G401 (cell line): ENCODE measurements at regions not wholly inside any gene's neighbourhood (a gene's known extent, or its start where the extent isn't known, plus 50 kb on each side); places are given as distances from the start of the nearest gene placed in this dataset.

ENCODE experiments used
- DNase-seq: peaks from one replicate; pipeline ENCODE4 v3.0.0-alpha.2; 2015; ENCODE audit warnings: low spot score
- in situ Hi-C: cut with HindIII; loops from 2 replicates; pipeline ENCODE4 v1.10.0; 2016; ENCODE audit warnings: low sequenced_read_pairs, mixed read lengths

DNA sequence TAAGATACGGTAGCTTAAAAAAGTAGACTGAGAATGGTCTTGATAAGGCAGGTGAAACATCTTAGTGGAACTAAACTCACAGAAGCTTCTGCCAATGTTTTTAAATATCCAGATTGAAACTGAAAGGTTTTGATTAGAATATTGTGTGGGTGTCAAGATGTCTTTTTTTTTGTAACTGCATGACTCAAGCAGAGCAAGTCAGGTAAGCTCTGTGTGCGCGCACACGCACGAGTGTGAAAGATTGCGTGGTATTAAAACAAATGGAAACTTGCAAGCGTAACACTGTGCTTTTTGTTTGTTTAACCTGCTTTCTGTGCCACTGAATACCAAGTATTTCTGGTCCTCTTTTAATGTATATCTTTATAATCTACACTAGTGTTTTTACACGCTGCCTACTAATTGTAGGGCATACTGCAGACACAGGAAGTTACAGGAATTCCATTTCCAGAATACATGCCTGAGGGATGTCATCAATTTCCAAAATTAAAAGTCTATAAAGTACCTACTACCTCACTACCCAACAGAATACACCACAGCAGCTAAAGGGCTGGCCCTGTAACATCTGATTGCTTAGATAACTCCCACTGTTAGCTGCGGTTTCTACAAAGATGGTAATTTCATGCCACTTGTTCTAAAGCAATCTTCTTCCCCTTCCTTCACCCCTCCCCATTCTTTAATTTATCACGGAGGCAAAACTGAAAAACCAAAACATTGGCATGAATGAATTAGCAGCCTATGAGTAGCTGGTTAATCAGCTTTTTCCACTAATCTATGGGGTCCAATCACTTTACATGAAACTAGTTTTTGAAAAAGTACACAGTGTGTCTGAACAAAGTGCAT, 472.8 kb downstream of the SHQ1 start:
- DNase-seq = no peak
- in situ Hi-C loops = no loop called here

DNA sequence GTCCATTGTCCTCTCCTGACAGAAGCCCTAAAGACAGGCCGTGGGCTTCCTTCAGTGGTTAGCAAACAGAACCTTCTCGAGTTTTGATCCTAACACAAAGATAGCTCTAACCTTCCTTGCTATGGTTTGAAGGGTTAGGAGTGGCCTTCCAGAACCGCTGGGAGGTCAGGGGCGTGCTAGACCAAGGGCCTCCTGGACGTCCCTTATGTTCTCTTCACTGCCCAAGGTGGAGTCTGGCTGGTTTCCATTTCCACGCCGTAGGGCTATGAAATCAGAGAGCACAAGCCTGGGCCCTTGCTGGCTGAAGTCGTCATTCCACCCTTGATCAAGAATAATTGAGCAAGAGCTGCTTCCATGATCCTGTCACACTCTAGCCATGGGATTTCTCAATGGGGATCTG, 475.1 kb downstream of the SHQ1 start:
- in situ Hi-C loops = no loop called here
- no peak for DNase-seq

DNA sequence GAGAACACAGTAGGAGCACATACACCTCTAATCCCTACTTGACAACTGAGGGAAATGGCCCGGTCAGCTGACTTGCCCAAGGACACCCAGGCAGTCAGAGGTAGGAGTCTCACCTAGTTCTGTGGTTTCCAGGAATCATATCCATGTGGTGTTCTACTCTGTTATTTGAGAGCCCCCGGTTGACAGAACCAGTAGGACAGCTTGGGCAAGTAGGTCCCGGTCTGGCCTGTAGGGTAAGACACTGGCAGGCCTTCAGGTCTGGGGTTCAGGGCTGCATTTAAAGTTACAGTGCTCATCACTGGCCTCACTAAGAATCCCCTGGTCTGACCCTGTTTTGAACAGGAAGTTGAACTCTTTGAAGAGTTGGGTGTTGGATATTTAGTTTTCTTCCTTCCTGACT, 476.1 kb downstream of the SHQ1 start:
- DNase-seq = no peak
- in situ Hi-C loops = no loop called here

DNA sequence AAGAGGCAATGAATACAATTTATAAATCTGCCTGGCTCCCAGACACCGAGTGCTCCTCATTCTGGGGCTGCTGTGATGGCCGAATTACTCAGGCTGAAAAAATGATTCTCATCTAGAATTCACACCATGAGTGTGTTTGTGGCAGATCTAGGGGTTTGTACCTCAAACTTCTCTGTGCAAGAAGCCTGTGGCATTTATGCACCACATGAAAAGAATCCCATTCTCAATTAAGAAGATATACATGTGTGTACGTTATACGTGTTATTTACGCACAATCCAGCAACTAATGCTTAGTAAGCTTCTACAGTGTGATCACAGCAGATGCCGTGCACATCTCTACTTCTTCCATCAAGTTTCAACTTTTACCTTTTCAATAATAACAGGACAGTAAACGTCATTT, 476.8 kb downstream of the SHQ1 start:
- DNase-seq = no peak
- in situ Hi-C loops = no loop called here

DNA sequence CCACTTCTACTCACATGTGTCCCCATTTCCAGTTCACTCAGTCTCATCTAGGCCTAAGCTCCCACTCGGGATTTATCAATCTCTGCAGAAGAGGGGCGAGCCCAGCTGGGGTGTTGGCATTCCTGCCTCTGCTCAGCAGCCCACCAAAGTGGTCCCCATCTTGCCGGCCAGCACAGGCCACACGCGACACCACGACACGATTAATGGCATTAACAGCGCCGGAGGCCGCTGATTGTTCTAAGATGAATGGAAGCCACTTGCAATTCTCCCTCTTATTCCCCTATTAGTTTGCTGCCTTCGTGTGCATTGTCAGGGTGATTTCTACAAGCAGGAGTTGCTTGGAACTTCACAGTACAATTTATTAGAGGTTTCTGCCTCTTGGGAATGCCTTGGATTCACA, 477.3 kb downstream of the SHQ1 start:
- in situ Hi-C loops = no loop called here
- DNase-seq = no peak

DNA sequence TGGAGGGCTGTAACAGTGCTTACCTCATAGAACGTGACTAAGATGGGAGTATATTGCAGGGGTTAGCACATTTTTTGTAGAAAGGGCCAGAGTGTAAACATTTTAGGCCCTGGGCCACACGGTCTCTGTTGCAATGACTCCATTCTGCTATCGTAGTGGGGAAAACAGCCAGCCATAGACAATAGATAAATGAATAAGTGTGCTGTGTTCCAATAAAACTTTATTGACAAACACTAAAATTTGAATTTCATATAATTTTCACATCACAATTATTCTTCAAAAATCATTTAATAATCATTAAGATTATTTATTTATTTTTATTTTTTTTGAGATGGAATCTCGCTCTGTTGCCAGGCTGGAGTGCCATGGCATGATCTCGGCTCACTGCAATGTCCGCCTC, 478.6 kb downstream of the SHQ1 start:
- in situ Hi-C loops = no loop called here
- DNase-seq = no peak

DNA sequence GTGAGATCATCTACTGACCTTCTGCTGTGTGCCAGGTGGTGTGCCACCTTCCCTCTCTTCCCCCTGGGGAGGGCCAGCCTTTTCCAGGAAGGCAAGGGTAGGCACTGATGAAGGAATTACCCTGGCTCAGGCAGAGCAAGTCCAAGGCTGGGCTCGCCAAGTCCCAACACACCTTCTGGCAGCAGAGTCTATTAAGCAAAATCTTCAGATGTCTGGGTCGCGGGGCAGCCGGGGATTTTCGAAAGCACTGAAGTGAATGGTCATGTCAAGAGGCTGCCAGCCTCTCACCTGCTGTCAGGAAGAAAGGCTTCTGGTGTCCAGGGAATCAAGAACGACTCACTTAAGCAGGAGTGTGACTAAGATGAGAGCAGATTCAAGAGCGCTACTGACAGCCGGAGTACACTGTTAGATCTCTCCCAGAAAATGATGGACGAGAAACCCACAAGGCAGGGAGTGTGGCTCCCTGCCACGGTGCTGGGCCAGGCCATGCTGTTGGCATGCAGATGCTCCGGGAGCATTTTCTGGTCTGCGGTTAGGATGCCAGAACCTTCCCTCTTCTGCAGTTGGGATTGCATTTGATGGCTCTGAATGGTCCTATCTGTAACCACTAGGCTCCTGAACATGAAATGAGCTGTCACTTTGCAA, 479.8 kb downstream of the SHQ1 start:
- DNase-seq = peak; percentile 76
- in situ Hi-C loops = no loop called here

DNA sequence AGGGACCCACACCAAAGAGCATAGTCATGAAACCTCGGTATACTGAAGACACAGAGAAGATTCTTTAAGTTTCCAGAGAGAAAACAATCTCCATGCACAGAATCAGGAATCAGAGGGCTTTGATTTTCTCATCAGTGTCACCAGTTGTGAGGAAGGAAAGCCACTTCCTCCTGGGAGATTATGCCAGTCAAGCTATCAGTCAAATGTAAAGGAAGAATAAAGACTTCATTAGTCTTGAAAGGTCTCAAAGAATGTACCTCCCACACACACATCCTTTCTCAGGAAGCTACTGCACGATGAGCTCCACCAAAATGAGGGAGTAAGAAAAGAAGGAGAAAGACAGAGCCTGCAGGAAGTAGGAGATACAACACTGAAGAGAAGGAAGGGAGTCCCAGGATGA, 486.3 kb downstream of the SHQ1 start:
- in situ Hi-C loops = no loop called here
- DNase-seq = no peak

DNA sequence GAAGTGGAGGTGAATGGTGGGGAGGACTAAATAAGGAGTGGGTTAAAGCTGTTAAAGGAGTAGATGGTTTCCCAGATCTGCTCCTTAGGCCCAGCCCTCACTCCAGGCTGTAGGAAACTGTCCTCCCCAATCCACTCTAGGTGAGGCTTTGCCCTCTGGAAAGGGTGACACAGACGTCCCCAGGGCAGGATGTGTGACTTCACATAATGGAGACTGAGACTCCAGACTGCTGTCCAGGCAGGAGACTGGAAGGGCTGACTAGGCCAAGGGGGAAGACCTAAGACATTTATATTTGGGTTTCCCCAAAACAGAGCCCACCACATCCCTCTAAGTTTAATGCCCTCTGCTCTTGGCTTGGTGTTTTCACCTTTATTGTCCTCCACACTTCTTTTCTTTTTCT, 488.5 kb downstream of the SHQ1 start:
- in situ Hi-C loops = no loop called here
- no peak for DNase-seq

DNA sequence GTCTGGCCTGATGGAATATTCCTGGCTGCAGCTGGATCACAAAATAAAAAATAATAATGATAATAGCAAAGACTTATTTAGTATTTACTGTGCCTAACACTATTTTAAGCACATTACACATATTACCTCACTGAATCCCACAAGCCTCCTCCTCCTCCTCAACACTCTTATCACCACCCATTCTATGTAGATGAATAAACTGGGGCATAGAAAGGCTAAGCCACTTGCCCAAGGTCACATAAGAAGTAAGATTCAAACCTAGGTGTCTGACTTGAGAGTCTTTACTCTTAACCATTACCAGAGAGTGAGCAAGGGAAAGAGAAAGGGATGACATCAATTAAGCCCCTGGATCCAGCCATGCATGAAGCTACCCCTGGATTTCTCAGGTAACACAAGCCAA, 493.1 kb downstream of the SHQ1 start:
- in situ Hi-C loops = no loop called here
- no peak for DNase-seq

DNA sequence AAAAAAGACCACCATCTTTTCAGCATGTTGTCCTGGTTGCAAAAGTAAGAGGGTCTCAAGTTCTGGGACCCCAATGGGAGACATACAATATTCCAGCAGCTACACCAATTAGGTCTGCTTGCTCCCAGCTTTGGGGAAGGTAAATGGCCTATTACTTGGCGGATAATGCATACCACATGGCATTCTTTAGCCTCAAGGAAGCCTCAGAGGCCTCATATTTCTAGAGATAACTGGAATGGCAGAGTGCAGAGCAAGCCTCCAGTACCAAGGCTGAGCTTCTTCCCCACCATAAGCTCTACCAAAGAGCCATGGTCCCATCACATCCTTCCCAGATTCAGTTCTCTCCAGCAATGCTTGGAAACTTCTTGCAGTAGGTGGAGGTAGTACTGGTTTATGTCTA, 493.8 kb downstream of the SHQ1 start:
- in situ Hi-C loops = no loop called here
- no peak for DNase-seq

DNA sequence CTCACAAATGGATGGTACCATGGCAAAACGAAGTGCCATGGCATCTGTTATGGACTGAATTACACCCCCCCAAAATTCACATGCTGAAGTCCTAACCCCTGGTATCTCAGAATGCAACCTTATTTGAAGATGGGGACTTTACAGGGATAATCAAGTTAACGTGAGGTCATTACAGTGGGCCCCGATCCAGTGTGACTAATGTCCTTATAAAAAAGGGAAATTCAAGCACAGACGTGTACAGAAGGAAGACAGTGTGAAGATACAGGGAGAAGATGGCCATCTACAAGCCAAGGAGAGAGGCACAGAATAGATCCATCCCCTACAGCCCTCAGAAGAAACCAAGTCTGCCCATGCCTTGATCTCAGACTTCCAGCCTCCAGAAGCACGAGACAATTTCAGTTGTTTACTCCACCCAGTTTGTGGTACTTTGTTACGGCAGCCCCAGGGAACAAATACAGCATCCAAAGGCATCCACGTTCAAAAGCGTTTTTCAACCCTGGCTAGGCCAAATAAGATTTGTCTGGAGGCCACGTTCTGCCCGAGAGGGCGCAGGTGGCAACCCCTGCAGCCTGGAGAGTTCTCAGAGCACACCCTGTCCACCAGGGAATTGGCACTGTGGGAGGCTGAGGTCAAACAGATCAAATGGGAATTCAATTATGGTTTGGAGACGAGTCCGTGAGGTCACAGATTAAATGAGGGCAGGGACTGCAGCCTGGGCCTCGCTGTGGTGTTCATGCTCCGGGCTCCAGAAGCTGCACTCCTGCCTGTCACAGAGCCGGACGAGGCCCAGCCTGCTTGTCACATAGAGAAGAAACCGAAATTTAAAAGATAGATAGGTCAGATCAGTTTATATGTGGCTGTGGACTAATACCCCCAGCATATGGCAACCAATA, 494.8 kb downstream of the SHQ1 start:
- in situ Hi-C loops = no loop called here
- DNase-seq = no peak

DNA sequence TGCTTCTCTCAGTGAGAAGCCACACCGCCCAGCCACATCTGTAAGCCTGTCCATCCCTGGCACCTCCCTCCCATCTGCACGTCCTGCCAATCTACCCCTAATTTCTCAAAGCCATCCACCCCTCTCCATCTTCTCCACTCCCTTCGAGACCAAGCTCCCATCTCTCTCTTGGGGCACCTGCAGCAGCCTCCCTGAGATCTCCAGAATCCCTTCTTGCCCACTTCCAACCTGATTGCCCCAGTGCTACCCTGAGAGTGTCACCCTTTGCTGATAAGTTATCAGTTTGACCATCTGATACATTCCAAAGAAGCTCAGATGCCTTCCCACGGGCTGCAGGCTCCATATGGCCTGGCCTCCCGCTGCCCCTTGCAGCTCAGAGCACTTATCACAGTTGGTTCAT, 496.1 kb downstream of the SHQ1 start:
- in situ Hi-C loops = no loop called here

DNA sequence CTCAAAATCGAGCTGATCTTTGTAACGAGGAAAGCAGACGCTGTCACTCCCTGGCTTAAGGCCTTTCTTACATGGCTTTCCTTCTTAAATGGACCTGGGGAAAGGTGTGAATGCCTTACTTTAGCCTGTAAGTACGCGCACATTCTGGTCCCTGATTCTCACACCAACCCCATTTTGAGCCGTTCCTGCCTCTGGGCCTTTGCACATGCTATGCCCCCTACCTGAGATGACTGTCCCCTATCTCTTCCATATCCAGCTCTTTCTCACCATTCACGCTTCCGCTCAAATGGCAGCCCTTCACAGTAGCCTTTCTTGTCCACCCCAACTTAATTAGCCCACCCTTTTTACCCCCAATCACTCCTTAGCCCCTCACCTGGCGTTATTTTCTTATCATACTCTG, 496.7 kb downstream of the SHQ1 start:
- DNase-seq = no peak
- in situ Hi-C loops = no loop called here

More for the DNA sequence above, 496.1 kb downstream of the SHQ1 start:
- no peak for DNase-seq

DNA sequence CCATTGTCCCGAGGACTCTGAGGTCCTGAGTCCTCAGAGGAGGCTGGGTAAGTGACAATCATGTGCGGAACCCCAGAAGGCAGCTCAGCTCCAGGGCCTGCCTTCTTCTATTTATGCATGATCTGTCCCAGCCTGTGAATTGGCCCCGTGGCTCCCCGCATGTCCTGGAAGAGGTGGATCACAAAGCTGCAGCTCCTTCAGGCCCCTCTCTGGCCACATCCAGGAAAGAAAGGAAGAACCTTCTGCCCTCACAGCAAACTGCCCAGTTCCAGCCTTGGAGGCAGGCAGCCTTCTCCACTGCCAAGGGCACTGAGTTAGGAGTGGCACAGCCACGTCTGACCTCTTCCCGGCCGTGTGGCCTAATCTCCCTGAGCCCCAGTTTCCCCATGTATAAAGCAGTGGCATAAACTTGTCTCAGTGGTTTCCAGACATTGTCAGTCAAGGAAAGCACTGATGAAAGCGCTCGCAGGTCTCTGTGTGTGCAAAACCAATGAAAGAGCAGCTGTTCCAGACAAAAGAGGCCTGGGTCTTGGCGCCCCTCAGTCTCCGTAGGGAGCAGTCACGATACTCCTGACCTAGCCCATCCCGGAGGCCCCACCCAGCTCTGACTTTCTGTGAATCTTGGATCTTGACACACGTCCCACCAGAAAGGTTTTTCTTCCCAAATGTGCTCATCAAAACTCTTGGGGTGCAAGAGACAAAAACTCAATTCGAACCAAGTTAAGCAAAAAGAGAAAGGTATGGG, 497.3 kb downstream of the SHQ1 start:
- no peak for DNase-seq
- in situ Hi-C loops = no loop called here

DNA sequence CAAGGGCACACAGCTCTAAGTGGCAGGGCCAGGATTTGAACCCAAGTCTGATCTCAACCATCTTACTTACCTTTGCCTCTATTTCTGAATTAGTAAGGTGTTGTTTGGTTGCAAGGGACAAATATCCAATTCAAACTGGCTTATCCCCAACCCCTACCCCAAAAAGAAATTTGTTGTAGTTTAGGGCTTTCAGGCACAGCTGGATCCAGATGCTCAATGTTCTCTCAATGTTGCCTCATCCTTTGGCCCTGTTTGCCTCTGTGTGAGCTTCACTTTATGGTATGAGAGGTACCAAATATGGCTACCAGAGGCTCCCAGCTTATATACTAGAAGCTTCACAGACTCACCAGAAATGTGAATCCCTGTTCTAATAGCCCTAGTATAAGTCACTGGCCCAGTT, 499.9 kb downstream of the SHQ1 start:
- in situ Hi-C loops = no loop called here

DNA sequence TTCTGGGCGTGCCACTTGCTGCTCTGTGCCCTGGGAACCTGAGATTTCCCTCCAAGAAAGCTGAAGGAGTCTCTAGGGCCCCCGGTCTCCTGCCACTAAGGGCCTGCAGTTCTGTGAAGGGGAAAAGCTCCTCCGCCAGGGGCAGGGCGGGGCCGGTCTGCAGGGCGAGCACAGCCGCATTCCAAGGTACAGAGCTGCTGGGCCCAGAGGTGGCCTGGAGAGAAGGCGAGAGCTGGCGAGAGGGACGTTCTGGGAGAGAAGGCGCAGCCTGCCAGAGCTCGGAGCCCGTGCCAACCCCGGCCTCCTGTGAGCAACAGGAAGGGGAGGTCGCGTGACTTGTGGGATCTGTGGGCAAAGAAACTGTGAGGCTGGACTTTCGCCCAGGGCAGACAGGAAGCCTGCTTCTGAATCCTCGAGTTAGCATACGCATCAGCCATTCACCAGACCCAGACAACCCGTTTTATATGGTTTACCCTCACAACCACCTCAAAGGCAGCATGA, 500.4 kb downstream of the SHQ1 start:
- no peak for DNase-seq
- in situ Hi-C loops = no loop called here

More for the DNA sequence above, 499.9 kb downstream of the SHQ1 start:
- DNase-seq = no peak

DNA sequence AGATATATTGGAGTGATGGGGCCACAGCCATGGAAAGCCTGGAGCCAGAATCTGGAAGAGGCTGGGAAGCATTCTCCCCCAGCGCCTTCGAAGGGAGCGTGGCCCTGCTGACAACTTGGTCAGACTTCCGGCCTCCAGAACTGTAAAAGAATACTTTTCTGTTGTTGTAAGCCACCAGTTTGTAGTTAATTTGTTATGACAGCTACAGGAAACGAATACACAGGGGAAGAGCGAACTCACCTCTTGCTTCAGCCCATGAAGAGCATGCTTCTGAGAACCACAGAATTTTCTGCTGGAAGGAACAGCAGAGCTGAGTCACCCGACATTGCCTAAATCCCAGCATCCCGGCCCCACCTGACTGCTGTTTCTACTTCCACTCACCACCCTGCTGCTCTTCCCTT, 501.7 kb downstream of the SHQ1 start:
- DNase-seq = no peak
- in situ Hi-C loops = no loop called here

DNA sequence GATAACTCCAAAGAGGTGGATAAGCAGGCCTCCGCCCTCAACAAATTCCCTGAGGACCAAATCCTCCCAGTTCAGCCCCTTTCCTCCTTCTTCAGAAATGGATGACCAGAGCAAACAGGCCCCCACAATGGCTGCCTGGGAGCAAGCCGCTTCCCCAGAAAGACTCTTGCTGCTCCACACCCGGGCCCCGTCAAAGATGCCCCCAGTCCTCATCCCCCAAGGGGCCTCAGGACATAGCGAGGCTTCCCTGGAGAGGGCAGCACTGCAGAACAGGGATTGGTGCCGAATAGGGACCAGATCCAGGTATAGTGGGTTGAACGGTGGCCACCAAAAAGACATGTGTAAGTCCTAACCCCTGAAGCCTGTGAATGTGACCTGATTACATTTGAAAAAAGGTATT, 502.3 kb downstream of the SHQ1 start:
- no peak for DNase-seq
- in situ Hi-C loops = no loop called here
